HT1080 (cell line): ENCODE measurements at regions not wholly inside any gene's neighbourhood (a gene's known extent, or its start where the extent isn't known, plus 50 kb on each side); places are given as distances from the start of the nearest gene placed in this dataset.

ENCODE experiments used
- DNase-seq: peaks from one replicate; pipeline ENCODE4 v3.0.0-alpha.2; 2015; ENCODE audit warnings: low read depth

DNA sequence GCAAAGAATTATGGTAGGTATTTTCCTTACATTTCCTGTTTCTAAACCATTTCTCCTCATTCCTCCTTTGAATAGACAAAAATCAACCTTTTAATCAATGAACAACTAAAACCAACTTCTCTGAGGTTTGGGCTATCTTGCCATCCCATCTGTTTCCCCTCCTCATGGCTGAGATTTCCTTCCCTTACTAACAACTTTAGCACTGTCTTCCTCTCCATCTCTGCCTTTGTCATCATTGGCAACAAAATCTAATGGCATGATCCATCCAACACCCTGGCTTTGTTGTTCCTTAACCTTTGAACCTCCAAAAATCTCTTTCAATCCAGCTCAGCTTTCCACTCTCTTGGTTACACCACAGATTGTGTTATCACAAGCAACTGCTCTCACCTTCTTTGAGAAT lies 95.3 kb upstream of the FAM136A start:
- DNase-seq = no peak

DNA sequence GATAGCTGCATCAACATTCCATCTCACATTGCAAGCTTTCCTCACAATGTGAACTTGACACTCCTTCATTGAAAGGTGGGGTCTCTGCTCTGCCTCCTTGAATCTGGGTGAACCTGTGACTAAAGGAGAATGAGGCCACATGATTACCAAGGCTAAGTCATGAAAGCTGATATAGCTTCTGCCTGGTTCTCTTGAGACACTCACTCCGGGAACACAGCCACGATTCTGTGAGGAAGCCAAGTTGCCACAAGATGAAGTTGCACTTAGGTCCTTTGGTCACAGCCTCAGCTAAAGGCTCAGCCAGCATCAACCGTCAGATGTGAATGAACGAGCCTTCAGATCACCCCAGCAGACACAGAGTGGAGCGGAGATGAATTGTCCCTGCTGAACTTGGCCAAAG lies 94.7 kb upstream of the FAM136A start:
- no peak for DNase-seq

DNA sequence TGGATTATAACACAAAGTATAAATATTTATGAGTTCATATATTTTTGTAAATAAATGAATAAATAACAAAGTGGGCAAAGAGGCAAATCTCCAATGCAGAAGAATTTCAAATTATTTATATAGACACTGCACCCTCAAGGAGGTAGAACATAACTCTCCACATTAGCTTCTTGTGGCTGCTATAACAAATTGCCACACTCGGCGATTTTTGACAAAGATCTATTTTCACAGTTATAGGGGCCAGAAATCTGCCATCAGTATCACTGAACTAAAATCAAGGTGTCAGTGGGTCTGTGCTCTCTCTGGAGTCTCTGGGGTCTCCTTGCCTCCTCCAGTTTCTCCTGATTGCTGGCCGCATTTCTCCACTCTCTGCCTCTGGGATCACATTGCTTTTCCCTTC lies 92.0 kb upstream of the FAM136A start:
- DNase-seq = no peak

DNA sequence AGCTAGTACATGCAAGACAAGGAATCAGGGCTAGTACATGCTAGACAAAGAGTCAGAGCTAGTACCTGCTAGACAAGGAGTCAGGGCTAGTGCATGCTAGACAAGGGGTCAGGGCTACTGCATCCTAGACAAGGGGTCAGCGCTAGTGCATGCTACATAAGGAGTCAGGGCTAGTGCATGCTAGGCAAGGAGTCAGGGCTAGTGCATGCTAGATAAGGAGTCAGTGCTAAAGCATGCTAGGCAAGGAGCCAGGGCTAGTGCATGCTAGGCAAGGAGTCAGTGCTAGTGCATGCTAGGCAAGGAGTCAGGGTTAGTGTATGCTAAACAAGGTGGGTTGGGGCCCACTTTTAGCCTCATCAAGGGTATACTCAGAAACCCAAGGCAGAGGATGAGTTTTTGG lies 90.1 kb upstream of the FAM136A start:
- DNase-seq = no peak

DNA sequence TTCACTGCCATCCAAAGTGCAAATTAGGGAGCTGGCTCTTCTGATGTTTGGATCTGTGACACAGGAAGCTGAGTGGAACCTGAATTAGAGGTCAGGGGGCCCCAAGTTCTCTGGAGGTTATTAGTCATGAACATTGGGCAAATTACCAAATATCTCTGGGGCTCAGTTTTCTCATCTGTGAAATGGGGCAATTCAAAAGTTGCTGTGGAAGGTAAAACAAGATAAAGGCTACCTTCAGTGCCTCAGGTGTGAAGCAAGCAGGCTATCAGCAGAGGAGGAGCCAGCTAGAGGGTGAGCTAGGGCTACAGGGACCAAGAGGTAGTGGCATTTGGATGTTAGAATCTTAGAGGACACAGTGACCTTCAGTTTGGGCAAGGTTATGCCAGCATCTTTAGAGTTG lies 89.4 kb upstream of the FAM136A start:
- DNase-seq = no peak

DNA sequence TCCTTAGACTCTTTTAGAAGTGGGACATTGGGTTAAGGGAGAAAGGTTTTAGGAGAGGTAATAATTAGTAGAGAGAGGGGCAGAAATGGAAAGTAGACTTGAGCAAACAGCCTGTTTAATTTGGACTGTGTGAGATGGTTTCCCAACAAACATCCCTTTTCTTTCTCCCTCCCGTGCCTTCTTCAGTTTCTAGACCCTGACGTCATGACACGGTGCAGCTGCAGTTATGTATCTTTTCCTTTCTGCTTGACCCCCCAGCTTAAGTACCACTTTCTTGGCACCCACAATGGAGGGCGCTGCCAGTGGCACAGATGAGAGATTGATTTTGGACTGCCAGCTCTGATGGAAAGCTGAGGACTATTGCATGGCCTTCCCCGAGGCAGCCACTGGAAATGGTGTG lies 86.9 kb upstream of the FAM136A start:
- DNase-seq = no peak

DNA sequence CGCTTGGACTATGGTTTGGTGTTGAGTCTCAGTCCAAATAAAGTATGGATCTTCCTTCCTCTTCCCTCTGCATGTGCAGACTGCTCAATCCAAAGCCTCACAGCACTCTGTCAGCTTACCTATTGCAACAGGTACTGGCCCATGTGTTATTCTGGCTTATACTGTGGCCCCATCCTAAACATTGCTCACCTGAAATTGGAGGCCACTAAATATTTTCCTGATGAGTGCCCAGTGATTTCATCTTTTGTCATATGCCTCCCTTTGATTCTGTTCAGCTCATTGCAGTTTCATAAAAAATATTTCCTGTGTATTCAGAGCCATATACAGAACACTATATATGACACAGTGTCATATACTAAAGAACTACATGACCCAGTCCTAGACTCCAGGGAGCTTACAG lies 86.3 kb upstream of the FAM136A start:
- DNase-seq = peak; percentile 60

DNA sequence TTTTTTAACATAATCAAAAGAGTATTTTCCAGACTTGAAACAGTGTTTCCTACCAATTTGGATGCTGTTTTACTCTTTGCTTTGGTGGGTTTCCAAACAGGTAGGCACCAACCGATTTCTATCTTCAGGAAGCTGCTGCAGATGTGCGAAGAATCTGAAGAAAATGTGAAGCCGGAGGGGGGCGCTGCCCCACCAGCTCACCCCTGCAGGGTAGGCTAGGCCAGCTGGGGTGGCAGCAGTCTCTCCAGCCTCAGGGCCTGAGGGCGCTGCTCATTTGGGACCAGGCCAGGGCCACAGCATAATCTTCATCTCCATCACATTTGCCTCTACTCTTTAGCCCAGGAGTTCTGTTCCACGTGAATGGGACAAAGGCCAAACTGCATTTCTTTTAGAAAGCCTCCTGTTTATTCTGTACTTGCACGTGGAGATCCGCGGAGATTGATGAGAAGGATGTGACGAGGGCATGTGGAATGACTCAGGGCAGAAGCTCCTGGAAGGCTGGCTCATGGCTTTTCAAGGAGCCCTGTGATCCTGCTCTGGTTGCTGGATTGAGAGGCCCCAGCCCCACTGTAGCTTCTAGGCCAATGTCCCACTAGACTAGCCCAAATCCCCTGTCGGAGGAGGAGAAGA lies 84.2 kb upstream of the FAM136A start:
- DNase-seq = peak; percentile 55

DNA sequence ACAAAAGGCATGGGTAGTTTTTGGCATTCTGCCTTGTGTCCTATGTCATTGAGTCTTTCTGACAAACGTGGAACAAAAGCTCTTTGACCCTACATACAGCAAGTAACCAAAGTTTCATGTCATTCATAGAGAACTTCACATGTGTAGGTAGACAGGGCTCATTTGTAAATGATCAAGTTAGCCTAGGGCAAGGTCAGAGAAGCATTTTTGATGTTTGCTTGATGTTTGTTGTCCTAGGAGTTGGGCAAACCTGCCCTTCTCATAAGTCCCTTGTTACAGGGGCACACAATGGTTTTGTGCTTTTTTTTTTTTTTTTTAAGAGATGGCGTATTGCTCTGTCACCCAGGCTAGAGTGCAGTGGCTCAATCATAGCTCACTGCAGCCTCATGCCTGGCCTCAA lies 83.3 kb upstream of the FAM136A start:
- no peak for DNase-seq

DNA sequence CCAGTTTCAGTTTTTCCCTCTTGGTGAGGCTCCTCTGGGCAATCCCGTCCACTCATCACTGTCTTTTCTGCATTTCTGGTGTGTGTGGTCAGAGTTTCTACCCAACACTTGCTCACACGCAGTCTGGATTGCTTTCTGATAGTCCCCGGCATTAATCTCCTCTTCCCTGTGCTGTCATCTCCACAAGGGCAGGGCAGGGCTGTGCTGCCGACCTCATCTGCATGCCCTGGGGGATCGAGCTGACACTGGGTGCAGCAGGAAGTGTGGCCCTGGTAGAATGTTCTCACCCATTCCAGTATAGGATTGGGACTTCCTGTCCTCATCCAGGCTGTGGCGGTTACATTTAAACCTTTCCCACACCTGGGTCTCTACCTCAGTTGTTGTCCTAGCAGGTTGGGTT lies 80.0 kb upstream of the FAM136A start:
- peak; percentile 47 for DNase-seq

DNA sequence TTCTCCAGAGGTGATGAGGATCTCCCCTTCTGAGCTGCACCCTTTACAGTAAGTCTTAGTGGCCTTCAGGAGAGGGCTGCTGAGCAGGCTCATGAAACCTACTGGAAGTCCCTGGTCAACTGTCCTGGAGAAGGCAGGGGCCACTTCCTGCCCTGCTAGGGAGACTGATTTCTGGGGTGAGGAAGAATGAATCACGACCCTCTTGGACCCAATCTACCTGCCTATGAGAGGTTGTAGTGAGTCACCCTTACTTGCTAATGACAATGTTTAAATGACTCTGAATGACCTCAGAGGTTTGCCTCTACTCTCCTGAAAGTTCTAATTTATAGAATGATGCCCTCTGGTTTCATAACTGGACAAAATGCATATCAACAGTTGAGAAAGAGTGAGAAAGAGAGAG lies 79.4 kb upstream of the FAM136A start:
- peak; percentile 73 for DNase-seq

DNA sequence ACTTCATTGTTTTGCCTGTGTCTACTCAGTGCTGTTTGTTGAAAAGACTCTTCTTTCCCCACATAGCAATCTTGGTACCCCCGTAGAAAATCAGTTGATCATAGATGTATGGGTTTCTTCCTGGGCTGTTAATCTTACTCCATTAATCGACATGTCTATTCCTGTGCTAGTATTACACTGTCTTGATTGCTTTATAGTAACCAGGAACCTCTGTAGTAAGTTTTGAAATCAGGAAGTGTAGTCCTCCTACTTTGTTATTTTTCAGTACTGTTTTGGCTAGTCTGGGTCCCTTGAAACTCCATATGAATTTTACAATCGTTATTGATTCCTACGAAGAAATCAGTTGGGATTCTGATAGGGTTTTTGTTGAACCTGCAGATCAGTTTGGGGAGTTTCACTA lies 78.8 kb upstream of the FAM136A start:
- DNase-seq = no peak

DNA sequence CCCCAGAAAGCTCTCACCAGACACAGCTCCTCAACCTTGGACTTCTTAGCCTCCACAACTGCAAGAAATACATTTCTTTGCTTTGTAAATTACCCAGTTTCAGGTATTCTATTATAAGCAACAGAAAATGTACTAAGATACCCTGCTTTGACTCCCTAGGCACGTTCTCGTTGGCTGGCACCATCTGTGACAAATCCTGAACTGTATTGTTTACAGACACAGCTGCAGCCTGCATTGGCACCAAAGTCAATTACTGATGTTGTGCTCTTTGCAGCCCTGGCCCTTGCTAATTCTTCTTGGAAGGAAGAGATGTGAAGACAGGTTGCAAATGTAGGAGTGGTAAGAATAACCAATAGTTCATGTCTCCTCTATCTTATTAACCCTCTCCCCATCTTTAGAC lies 72.7 kb upstream of the FAM136A start:
- DNase-seq = no peak

DNA sequence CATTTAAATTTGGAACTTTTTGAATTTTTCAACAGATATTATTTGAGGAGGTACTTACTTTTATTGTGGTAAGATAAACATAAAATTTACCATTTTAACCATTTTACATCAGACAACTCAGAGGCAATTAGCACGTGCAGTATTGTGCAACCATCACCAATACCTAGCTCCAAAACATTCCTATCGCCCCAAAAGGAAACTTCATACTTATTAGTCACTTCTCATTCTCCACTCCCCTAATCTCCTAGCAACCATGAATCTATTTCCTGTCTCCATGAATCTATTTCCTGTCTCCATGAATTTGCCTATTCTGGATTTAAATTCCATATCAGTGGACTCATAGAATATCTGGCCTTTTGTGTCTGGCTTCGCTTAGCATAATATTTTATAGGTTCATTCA lies 69.9 kb upstream of the FAM136A start:
- DNase-seq = peak; percentile 92

DNA sequence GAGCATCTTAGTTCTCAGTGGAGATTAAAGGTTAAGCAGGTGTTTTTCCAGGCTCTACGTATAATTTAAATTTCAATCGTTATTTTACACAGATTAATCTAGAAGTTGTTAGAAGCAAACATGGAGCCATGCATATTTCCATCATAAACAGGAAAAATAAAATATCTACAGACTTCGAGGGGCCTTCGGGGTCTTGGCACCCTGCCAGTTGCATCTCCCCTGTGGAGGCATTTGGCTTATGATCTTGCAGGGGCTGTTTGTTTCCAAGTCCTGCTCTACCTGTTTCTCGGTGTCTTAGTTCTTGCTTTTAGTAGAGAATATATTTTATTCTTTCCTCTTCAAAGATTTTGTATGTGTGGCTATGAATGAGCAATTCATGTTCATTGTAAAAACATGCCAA lies 67.2 kb upstream of the FAM136A start:
- DNase-seq = no peak

DNA sequence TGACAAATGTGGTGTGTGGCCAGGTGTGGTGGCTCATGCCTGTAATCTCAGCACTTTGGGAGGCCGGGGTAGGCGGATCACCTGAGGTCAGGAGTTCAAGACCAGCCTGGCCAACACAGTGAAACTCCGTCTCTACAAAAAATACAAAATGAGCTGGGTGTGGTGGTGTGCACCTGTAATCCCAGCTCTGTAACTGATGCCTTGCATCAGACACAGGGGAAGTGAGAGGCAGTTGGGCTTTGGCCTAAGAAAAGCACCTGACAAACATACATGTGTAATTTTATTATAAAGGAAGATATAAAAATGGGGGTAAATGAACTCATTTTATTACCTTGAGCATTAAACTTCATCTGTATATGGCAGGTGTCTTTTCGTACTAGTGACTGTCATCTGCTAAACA lies 66.7 kb upstream of the FAM136A start:
- DNase-seq = no peak

DNA sequence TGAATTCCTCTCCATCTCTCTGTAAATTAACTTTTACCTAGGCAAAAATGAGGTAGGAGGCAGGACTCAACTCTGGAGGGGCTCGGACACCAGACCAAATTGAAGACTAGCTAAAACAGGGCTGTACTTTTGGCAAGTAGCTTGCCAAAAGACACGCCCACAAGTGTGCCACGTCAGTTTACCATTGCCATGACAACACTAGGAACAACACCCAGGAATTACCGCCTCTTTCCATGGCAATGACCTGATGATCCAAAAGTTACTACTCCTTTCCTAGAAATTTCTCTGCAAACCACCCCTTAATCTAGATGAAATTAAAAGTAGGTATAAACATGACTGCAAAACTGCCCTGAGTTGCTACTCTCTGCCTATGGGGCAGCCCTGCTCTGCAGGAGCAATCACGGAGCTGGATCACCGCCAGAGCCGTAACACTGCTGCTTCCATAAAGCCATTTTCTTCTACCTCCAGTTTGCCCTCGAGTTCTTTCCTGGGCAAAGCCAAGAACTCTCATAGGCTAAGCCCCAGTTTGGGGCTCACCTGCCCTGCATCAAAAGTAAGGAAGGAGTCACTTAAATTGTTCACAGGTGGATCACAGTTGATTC lies 66.0 kb upstream of the FAM136A start:
- DNase-seq = peak; percentile 32

DNA sequence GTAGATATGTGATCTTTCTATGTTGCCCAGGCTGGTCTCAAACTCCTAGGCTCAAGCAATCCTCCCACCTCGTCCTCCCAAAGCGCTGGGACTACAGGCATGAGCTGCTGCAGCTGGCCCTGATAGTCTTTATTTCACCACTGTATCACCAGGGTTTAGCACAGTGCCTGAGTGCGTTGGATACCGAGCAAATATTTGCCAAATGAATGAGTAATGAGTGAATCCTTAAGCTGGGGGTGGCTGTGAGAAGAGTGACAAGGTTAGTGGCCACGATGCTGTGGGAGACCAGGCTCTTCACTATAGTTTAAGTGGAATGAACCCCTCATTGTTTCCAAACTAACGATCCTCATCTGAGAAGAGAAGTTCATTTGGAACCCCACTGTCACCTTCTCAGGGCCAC lies 60.8 kb upstream of the FAM136A start:
- no peak for DNase-seq

DNA sequence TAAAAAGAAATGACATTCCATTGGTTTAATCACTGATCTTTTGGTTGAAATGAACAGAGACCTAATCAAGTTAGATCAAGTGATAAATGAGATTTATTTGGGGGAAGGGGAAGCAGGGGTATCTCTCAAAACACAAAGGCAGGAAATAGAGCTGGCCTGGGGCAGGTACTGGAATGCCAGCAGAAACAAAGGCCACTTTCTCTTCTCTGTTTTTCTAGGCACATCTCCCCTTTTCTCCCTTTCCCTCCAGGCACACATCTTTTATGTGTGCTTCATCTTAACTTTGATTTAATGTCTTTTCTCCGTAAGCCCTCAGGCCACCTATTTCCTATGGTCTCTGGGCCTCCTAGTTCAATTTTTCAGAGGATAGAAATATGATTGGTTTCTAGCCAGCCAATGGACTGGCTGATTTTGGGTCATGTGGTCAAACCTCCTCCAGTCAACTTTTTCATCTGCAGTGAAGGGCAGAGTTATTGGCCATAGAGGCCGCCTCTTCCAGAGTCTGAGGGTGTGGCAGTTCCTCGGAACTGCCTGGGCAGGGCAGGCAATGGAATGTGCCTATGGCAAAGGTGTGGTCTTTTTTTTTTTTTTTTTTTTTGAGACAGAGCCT lies 58.9 kb upstream of the FAM136A start:
- no peak for DNase-seq

DNA sequence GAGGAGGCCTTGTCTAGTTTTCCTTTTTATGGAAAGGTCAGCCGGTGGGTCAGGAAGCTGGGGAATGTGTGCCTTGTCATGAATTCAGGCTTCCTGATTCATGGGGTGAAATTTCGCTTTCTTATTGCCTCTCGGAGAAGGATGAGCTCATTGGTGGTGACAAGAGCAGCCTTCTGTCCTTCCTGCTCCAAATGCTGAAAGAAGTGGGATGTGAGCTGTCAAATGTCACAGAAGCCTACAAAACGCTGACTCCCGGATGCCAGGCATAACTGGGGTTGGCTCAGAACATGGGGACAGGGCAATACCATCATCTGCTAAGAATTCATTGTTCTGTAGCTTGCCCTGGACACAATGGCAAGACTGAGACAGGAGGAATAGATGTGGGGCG lies 55.8 kb upstream of the FAM136A start:
- peak; percentile 77 for DNase-seq

DNA sequence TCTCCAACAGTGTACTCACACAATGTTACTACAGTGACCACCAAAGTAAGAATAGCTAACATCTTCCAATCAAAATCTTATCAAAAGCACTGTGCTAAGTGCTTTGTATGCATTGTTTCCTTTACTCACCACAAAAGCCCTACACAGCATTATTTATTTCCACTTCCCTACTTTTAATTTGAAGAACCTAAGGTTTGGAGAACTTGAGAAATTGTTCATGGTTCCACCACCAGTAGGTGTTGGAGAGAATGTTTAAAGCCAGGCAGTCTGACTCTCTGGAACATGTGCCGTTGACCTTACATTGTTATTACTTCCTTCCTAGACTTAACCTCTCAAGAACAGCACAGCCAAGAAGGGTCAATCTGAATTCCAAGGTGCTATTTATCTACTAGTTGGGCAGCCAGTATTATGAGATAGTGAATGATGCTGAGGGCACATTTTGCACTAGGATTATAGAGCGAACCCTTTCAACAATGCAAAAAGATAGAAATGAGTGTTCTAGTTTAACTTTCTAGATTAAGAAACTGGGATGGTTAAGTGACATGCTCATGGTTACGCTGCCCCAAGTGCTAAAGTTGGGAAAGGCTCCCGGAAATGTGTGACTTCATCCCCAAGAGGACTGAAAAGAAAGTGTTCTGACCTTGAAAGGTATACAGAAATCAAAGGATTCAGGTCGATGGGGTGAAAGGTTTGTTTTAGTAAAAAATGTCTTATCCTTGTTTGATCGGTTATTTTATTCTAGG lies 55.2 kb upstream of the FAM136A start:
- no peak for DNase-seq

DNA sequence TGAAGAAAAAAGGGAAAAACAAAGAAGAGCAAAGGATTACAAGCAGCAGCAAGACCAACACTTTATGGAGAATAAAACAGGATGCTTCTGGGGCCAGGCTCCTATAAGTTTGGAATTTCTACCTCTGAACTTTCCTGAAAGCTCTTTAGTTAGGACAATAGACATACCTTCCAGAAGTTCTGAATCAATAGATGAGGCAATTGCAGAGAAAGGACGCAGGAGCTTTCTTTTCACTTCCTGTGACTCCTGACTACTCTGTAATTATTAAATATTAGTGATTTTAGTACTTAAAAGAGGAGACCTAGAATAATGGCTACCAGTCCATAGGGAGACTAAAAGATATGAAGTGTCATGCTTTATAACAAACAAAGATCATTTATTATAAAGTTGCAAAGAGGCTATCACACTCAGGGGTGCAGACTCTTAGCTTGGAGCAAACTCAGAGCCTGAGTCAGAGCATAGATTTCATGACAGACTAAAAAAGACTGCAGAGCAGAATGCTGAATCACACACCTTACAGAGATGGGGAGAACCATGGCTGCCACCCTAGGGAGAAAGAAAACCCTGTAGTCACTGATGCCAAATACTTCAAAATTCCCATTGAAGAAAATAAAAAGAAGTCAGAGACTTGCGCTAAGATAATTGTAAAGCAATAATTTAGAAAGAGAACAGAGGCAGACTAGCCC lies 52.5 kb upstream of the FAM136A start:
- DNase-seq = peak; percentile 64
